HG03378 (cell line): ENCODE measurements at regions not wholly inside any gene's neighbourhood (a gene's known extent, or its start where the extent isn't known, plus 50 kb on each side); places are given as distances from the start of the nearest gene placed in this dataset.

Source experiments
- ATAC-seq: cut with Tn5 transposase; IDR thresholded peaks from one replicate; pipeline ENCODE4 v1.9.1; 2021; ENCODE audit warnings: mild to moderate bottlenecking, moderate library complexity; ENCODE audit not compliant: unreplicated experiment

DNA sequence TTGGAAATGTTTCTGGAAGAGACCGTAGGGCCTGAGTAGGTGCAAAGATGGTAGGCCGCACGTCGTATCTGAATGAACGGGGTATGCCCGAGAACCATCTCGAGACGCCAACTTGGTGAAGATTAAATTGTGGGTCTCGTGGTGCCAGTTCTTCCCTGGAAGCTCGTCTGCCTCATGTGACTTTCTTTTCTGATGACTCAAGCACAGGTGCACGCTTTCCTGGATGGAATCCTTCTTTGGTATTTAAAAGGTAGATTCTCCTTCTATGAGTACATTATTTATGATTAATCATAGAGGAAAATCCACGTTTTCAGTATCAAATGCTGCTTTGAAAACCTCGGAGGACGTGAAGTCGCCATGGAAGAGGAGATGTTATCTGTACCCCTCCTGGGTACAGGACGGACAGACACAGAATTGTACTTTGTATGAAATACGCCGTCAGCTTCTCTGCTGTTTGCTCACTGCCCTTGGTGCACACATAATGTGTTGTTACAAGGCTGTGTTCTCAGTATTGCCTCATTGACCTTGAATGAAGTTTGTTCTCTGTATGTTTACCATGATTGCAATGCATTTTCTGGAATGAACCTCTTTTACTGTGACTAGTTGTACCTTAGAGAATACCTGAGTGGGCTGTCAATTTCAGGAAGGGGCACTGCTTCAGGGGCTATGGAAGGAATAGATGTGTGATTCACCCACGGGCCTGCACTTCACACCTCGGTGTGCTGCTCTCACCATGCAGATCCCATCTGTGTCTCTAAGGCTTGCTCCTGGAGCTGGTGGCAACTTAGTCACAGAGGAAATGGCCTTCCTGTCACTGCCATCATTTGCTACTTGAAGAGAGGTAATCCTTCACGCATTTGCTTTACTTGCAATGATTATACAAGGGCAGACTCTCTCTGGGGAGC is 137.3 kb upstream of the RTL1 start:
- ATAC-seq: no peak

GRCh38 chr14:101043891-101044290 is 140.4 kb upstream of the RTL1 start:
- ATAC-seq: no peak

GRCh38 chr14:101044741-101045140 is 141.2 kb upstream of the RTL1 start:
- ATAC-seq: no peak

DNA sequence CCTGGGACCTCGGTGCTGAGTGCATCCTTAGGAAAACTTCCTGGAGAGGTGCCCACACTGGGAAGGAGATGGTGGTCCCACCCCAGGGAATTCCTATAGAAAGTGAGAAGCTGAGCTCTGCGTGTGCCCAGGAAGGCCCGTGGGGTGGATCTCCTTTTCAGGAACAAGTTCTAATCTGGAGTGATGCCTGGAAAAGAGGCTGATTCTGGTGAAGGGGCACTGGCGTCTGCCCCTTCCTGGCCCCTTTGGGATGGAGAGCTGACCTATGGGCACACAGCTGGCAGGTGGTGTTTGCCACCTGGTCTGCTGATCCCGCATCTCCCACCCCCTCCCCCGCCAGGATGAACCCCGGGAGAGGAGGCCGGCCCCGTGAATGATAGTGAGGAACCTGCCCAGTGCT is 142.0 kb upstream of the RTL1 start:
- ATAC-seq: no peak

- no peak for ATAC-seq
Measured at GRCh38 chr14:101046071-101046470, 142.5 kb upstream of the RTL1 start.

- no peak for ATAC-seq
Measured at GRCh38 chr14:101047326-101047725, 143.8 kb upstream of the RTL1 start.

DNA sequence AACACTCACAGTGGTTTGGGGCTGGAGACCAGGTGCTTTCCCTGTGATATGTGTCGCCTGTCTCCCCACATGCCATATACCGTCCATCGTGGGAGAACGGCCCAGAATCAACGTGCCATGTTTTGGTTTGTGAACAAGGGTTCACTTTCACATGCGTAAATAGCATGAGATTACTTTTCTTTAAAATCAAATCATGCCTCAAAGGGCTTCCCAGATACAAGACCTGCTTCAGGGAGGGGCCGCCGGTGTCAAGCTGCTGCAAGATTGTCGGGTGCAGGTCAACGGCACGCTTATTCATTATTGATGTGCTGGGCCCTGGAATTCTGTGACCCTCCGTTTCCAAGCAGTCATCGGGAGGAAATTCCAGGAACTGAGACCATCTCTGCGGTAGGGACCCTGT is 145.2 kb upstream of the RTL1 start:
- ATAC-seq: no peak

DNA sequence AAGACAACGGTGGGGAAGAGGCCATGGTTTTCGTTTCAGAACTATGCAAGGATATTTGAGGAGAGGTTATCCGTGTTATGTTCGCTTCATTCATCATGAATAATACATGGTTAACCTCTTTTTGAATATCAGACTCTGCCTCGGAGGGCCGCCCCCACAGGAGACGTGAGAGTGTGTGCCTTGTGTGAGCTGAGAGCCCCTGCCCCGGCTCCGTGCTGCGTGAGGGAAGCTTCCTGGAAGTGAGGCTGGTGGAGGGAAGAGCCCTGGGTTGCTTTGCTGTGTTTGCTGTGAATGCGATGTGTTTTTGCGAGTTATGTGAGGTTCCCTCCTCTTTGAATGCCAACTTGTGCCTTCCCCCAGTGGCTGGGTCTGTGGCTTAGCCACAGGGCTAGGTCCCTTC is 146.0 kb upstream of the RTL1 start:
- ATAC-seq: no peak

DNA sequence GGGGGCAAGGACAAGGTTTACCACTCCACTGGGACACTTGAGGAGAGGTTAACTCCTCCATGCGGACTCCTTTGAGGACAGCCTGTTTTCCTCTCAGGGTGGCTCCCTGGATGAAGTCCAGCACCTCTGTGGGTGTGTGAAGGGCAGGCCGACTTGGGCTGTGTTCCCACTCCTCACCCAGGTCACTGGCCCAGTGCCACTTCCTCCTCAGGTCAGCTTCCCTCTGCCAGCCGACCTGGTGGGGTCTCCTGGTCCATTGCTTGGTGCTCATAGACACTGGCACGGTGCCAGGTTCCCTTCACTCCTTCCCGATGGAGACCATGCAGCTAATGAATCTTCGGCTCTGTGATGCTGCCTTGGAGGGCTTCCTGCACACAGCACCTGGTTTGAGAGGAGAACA is 146.4 kb upstream of the RTL1 start:
- ATAC-seq: no peak

DNA sequence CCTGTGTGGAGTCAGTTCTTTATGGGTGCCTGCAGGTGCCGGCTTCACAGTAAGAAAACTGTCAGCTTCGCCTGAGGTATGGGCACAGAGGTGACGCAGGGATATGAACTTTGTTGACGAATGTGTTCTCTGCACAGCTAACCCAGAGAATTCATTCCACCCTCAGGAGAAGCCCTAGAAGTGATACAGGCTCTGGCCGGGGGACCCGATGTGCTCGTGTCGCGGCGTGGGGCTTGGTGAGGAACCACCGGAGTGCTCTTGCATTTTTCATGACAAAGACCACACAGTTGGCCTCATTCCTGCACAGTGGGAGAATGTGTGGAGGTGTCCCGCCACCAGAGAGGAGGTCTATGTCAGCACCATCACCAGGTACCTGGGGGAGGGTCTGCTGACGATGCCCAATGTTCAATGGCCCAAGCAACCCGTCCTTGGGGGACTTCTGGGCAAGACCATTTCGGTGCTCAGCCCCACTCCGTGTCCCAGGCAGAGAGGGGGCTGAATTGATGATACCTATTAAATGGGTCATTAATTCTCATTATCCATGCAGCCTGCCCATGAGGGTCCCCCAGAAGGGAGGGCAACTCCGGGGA is 147.5 kb upstream of the RTL1 start:
- ATAC-seq: no peak

DNA sequence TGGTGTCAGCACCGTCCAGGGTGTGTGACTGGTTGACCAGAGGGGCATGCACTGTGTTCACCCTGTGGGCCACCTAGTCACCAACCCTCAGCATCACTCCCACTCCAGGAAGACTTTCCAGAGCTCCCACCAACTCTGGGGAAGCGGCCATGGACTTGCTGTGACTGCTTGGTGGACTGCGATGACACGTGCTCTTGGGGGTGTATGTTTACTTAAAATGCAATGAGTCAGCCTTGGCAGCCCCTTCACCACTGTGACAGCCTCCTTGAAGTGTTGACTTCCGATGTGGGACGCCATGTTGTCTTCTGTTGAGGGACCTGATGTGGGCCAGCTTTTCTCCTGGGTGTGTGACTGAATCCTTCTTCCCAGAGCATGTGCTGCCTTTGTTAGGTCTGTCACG is 151.1 kb upstream of the RTL1 start:
- no peak for ATAC-seq

- ATAC-seq: no peak
Measured at GRCh38 chr14:101055106-101055662, 151.7 kb upstream of the RTL1 start.

DNA sequence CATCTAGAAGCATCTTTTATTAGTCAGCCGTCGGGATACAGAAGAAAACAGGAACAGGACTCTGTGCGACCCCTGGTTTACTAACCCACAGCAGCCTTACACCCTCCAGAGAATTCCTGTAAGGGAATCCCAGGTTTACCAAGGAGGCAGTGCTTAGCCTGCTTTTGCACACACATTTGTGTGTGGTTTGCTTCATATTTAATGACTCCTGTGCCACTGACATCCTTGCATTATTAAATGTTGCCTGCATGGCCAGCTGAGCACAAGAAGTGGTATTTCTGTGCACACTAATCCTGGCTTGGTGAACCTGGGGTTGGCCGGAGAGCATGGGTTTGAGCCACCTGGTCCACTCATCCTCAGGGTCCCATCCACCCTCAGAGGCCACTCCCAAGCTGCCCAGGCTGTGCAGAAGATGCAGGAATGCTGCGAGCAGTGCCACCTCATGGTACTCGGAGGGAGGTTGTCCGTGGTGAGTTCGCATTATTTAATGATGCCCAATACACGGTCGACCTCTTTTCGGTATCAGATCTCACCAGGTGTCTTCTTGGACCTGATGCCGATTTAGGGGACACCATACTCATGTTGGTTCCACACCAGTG is 152.4 kb upstream of the RTL1 start:
- no peak for ATAC-seq

DNA sequence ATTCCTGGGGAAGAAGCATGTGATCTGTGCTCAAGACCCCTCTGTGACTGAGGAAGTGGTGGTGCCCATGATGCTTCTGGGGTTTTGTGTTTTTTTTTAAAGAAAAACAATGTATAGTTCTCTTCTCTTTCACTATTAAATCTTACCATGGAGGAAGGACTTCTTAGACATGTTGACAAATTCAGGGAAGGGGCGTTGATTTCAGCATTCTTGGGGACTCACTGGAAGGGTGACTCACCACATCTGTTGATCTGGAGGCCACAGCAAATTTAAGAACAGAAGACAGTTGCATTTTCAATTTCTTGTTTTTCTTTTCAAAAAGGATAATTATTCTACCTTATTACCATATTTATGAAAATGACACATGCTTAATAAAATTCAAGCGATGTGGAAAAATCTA is 152.9 kb upstream of the RTL1 start:
- ATAC-seq: no peak

DNA sequence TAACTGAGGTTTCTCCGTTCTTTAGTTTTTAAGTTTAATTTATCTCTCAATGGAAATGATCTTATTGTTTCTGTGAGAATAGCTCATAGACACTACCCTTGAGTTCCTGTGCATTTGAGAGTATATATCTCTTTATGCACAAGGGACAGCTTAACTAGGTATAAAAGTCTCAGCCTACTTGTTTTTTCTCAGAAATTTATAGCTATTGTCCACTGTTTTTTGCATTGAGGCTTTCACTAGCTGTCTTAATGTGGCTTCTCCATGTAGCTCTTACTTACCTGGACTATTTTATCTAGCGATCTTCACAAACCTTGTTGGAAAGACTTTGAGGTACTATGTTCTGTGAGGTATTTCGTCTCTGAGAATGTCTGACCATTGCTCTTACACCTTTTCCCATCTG is 153.9 kb upstream of the RTL1 start:
- ATAC-seq: no peak

GRCh38 chr14:101058571-101058970 is 155.0 kb upstream of the RTL1 start:
- ATAC-seq: no peak

GRCh38 chr14:101060171-101060601 is 156.7 kb upstream of the RTL1 start:
- no peak for ATAC-seq

DNA sequence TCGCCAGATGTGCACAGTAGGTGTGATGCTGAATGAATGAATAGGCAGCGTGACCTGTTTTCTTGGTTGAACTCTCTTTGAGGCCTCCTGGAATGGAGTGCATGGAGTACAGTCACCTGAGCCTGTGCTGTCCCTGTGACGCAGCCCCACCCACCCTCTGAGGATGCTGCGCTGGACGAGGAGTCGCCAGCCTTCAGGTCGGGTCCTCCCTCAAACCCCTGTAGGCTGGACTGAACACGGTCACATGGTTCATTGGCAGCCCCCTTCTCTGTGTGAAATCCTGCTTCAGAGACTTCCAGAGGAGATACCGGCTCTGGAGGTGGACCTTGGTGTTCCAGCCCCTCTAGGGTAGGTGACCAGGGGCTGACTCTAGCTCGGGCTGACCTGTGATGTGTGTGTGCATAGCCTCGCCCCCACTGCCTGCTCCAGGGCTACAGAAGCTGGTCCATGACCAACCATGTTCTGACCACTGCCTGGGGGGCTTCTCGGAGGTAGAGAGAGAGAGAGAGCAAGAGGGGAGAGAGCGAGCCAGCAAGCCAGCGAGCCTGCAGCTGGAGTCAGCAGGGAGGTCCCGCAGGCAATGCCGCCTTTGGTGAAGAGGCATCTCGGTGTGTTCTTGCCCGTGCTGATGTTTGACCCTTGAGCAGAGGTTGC is 158.0 kb upstream of the RTL1 start:
- no peak for ATAC-seq

DNA sequence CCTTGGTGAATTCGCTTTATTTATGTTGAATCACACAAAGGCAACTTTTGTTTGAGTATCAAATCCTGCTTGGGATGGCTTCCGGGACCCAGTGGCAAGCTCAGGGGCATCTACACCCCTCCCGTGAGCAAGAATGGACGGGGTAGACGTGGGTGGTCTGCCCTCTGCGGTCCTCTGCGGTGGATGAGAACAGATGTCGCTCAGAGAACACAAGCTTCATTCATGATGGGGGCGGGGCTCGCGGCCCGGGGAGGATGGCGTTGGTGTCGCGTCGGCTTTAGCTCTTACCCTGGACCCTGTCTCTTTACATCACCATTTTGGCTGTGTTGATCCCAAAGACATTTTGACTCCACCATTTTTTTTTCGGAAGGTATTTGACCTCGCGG is 158.5 kb upstream of the RTL1 start:
- no peak for ATAC-seq

- no peak for ATAC-seq
Measured at GRCh38 chr14:101062601-101063000, 159.1 kb upstream of the RTL1 start.

DNA sequence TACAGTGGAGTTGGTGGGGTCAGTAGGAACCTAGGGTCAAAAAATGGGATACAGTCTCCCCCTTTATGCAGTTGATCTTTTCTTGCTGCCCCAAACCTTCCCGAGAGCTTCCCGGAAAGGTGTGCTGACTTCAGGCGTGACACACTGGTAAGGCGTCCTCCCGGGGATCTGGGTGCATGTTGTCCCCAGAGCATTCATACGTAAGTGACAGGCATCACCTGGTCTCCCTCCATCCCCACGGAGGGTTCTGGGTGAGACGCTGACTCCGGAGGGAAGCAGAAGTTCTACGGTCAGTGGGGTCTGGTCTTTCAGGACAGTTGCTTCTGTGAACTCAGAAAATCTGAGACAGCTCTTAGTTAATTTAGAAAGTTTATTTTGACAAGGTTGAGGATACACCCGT is 159.6 kb upstream of the RTL1 start:
- no peak for ATAC-seq
